ENCODE measurements at regions not wholly inside any gene's neighbourhood (a gene's known extent, or its start where the extent isn't known, plus 50 kb on each side); places are given as distances from the start of the nearest gene placed in this dataset.

DNA sequence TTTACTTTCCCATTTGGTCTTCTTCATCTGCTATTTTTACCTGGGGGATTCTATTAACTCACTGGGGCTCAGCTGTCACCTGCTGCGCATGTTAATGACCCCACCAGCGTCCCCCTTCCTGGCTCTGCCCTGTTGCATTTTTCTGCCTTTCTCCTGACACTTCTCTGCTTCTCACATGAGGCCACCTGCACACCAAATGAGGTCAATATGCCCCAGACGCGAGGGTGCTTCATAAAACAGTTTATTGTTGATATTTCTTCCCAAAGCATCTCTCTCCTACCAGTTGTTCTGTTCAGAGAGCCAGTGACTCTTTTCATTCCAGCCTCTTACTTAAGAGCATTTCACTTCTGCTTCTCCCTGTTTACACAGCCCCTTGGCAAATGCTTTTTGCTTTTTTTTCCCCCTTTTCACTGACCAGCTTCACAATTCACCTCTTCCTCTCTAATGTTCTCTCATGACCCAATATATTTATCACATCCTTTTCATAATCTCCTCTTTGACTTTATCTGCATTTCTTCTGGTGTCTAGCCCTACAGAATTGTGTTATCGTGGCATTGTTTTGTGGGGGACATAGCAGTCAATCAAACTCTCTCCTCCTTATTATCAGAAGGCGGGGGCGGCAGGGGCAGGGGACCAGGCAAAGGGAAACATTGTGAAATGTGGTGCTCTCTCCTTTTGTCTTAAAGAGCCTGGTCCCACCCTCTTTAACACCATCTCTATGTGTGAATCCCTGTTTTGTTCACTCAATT lies 545.8 kb upstream of the CITED2 start:
- DNase-seq = no peak

DNA sequence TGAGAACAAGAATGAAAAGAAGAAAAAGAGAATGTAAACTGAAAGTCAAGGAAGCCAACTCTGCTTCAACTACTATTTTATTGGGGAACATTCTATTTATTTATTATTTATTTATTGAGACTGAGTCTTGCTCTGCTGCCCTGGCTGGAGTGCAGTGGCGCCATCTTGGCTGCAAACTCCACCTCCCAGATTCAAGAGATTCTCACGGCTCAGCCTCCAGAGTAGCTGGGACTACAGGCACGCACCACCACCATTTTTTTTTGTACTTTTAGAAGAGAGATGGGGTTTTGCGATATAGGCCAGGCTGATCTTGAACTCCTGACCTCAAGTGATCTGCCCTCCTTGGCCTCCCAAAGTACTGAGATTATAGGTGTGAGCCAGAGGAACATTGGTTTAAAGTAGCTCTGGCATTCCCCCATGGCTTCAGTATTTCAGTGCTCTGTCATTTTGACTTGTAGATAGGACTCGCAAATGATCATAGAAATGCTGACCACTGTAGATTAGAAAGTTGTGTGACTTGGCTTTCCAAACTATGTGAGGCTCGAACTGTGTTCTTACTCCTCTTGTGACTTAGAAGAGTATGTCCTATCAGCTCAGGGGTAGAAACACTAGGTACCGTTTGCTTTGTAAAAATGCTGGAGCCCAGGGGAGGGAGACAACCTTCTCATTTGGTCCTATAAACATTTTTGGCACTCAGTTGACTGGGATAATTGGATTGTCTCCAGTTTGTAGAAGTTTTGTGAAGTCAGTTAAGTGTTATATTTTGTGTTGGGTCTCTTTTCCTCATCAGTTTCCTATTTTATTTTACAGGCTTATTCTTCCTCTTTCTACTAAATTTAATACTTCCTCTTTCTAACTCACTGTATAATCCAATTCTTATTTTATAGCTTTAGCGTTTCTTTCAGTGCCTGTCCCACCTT lies 544.9 kb upstream of the CITED2 start:
- DNase-seq = no peak

DNA sequence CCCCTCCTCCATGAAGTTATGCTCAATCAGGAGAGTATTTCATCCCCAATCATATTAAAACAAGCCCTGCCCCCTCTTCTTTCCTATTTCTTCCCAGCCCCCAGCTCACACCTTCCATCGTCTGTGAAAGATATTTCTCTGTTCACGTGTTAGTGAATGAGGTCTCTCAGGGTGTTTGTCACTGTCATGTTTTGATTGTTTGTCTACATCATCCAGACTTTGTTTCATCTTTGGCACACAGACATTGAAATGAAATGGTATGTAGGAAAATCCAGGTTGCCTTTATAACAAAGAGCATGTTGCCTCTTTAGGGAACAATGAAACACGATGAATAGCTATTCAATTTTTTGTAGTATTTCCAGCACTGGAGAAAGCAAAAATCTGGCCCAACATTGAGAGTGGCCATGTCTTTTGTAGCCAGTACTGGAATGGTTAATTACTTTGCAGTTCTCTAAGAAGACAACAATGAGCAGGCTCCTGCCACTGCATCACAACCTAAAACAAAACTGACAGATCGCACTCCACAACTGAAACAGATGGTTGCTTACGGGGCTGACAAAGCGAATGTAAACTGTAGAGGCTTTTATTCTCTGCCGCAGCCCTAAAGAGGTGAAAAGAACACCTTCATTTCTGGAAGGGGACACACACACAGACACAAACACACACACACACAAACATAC lies 543.6 kb upstream of the CITED2 start:
- DNase-seq = no peak

DNA sequence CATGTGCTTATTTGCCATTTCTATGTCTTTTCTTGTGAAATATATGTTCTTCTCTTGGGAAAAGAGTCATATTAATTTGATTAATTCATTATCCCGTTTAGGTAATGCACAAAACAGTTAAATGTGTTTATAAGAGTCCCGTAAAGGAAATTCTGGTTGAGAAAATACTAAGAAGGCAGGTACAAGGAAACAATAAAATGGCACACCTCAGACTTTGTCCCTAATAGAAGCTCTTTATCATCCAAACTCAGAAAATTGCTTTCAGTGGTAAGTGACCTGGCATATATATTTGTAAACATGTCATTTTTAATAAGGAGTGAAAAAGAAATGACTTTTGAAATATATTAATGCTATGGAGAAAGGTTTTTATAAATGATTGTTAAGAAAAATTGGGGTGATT lies 540.5 kb upstream of the CITED2 start:
- no peak for DNase-seq

DNA sequence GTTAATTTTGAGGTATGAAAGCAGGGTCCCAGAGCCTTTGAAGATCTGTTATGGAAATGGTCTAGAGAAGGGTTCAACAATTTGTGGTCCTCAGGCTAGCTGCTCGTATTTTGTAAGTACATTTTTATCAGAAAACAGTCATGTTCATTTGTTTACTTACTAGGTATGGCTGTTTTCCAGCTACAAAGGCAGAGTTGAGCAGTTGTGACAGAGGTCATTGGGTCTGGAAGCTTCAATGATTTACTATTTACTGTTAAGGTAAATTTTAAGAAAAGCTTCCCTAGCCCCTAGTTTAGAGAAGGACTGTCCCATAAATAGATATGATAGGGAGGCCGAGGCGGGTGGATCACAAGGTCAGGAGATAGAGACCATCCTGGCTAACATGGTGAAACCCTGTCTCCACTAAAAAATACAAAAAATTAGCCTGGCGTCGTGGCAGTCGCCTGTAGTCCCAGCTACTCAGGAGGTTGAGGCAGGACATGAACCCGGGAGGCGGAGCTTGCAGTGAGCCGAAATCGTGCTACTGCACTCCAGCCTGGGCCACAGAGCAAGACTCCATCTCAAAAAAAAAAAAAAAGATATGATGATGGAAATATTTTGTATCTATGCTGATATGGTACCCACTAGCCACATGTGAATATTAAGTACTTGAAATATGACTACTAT lies 538.4 kb upstream of the CITED2 start:
- no peak for DNase-seq

DNA sequence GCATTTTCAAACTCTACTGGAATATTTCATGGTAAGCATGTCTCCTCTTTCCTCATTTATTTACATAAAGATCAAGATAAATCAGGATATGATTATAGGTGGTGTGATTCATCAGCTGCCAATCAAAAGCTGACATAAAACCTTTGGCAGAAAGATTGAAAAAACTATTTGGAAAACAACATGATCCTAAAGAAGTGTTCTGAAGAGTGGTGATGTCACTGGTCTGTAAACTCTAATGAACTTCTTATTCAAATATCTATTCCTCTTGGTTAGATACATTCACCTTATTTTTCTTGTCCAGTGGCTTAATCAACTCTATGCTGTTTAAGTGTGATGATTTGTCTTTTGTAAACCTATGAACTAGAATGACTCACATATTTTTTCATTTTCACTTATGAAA lies 535.5 kb upstream of the CITED2 start:
- no peak for DNase-seq

DNA sequence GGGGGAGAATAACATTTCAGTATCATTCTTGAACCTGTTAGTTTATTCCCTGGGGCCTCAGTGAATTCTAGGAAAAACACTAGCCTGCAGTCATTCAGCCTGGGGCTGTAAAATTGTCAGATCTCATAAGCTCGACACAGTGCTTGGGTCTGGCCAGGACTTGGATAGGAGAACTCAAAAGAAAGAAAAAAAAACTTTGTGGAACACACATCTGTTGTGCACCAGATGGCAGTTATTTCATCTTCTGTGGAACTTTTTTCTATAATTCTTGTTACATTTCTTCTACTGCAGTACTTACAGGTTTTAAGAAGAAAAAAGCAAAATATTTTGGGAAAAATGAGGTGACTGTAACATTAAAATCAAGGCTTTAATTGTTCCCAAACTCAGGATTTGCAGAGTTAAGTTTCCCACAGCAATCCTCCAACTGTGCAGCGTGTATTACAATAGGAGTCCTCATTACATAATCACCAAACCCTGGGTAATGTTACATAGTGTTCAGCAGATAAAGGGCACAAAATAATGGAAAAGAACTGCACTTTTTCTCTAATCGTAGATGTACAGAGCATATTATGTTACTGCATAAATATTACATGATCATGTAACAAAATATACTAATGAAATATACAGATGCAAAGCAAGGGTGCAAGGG lies 531.1 kb upstream of the CITED2 start:
- no peak for DNase-seq

DNA sequence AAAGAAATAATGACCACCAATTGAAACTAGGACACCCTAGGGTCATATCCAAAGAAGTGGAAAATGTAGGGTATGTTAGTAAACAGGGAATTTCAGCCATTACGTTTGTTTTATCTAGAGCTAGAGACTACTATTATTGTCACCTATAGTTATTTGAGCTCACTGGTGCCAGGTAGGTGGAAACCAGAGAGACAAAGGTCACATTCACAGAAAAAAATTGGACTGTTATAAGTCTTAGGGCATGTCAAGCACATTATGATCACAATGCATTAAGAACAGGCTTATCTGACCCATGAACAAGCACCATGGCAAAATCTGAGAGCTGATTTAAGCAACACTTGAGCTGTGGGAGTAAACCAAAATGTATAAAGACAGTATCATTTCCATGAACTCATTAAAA lies 530.1 kb upstream of the CITED2 start:
- no peak for DNase-seq

DNA sequence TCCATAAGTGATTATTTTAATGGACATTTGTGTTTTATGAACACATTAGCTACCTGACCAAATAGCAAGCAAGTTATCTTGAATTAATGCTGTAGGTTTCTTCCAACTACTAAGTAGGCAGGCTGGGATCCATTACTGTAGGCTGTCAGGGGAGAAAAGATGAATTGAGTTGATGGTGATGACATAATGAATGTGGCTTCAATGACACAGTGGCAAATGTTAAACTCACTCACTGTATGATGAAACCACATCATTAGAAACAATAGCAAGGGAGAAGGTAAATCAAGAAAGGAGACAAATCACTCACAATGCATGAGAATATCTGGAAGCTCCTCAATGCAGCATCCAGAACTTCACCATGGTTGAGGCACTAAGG lies 529.7 kb upstream of the CITED2 start:
- DNase-seq = no peak

DNA sequence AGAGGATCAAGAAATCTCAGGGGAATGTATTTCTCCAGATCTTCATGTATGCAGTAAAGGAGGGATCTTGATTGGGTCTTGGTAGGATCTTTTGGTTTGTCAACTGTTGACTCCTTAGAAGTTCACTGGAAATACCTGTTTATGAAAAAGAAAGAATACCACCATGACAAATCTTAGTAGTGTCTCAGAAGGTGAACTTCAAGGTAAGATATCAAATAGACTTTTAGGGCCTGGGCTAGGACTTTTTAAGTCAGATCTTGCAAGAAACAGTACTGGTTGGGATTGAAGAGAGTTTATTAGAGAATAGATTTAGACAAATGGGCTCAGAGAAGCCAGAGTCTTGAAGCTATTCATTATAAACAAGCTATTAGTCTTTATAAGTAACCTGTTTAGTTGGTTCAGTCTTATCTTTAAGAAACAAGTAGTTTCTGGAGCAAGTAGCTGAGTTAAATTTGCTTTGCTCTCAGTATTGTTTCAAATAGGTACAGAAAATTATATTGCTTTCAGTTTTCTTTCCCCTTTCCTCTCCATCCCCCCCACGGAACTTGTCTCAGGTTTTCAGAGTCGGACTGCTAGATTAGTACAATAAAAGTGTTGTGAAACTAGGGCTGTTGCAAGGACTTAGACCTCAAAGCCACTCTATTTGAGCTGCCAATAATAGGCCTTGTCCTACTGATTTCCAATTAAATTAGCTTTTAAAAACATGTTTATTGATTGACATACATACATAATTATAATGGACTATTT lies 529.1 kb upstream of the CITED2 start:
- DNase-seq = no peak

DNA sequence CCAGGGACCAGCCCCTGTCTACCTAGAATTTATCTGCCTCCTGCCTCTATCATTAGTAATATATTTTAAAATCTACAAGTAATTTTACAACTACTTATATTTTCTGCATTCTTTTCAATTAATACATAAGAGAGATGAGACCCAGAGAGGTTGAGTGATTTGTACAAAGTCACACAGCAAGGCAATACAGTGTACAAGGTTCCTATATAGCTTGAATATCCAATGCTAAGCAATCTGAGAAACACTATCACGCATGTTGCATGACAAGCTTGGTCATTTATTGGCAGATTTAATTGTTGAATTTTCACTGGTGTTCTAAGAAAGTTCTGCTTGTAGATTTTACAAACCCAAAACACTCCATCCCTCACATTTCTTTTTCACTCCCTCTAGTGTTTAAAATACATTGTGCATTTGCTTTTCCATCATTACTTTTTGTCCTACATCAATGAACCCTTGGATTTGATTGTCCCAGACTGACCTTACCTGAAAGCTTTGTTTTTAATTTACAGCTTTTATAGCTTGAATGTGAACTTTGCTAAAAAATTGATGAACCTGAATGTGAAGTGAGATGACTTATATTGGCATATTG lies 520.9 kb upstream of the CITED2 start:
- no peak for DNase-seq

DNA sequence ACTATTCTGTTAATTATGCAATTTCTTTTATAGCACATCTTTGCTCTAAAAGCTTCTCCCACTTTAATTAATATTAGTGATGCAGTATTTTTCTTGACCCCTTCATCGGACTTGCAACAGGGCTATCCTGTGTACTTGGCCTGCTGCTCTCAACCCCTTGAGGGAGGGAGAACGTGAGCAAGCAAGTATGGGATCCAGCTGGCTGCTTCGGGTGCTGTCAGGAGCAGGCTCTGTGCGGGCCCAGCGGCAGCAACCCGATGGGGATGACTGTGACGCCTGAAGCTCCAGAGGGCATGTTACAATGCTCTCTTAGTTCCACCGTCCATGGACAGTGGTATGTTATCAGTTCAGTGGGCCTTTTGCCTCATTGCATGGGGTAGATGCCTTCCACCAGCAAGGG lies 519.8 kb upstream of the CITED2 start:
- no peak for DNase-seq

DNA sequence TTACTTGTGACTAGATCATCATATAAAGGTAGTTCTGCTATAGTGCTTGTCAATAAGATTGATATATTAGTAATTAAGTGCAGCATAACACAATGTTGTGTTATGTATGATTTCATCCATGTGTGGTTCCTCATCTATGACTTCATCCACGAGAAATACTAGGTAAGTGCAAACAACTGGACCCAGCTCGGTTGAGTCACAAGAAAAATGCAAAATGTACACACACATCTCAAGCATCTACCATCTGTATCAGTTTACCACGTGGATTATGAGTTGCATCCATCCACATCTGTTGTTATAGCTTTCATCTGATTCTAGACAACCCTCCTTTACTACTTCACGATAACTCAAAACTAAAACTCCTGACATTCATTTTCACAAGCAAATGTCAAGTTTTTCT lies 517.0 kb upstream of the CITED2 start:
- no peak for DNase-seq

DNA sequence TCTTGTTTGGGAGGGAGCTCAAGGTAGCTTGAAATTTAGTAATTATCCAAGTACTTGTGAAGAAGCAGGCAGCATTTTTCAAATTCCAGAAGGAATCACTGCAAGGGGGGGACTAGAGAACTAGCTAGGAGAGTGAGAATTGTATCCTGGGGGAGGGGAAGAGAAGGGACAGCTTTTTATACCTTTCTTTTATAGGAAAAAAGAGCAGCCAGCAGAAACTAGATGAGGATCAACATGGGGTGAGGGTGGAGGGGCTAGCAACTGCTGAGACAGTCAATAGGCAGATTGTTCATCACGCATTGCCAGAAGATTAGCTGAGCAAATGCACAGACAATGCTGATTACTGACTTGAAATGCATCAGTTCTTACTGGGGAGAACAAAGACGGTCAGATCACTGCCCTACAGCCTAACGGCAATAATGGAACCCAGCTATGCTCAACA lies 514.3 kb upstream of the CITED2 start:
- no peak for DNase-seq

DNA sequence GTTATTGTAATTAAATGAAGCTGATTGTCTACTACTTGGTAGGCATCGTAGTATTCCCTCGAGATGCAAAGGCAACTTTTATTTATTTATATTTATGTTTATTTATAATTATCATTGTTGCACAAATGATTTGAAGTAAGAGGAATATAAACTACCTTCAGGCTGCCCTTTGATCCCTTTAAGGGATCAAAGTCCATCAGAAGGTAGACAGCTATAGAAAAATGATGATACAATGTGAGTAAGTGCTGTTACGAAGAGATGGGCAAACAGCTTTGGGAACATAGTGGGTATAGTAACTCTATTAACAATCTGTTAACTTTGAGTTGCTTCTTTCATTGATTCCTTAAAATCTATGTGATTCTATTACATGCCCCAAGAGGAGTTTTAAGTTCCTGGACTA lies 512.8 kb upstream of the CITED2 start:
- no peak for DNase-seq

DNA sequence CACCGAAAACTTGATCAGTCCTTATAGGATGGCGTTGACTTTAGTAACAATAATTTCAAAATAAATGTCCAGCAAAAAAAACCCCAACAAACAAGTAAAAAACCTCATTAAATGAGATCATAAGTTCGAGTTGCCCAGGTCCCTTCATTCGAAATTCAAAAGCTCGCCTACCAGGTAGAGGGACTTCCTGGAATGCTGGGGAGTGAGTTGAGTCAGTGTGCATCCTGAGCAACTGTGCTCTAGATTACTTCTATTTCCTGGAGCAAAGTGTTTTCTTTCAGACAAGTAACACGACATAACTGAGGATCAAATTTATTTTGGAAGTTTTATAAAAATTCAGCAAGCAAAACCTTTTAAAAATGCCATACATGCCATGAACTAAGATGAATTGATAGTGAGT lies 511.9 kb upstream of the CITED2 start:
- DNase-seq = no peak

DNA sequence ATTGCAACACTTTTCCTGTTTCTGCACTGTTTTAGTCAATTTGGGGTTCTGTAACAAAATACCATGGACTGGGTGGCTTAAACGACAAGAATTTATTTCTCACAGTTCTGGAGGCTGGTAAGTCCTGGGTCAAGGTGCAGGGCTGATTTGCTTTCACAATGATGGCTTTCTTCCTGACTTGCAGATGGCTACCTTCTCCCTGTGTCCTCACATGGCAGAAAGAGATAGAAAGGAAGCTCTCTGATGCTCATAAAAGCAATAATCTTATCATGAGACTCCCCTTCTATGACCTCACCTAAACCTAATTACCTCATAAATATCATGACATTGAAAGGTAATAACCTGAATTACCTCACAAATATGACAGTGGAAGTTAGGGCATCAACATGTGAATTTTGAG lies 511.5 kb upstream of the CITED2 start:
- no peak for DNase-seq

DNA sequence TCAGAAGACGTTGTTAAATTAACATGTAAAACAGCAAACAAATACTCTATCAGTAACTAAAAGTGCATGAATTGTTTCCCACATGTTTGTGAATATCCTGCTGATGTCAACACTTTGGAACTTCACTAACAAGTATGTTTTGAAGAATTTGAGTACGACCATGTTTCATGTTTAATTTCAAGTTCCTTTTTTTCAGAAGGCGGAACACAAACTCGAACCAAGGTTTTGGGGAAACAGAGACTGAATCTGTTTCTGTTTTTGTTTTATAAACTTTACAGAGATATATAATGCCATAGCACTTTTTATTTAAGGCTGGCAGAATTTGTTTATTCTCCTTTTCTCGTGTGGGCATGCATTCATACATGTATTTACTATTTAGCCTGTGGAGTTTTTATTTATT lies 509.3 kb upstream of the CITED2 start:
- no peak for DNase-seq

DNA sequence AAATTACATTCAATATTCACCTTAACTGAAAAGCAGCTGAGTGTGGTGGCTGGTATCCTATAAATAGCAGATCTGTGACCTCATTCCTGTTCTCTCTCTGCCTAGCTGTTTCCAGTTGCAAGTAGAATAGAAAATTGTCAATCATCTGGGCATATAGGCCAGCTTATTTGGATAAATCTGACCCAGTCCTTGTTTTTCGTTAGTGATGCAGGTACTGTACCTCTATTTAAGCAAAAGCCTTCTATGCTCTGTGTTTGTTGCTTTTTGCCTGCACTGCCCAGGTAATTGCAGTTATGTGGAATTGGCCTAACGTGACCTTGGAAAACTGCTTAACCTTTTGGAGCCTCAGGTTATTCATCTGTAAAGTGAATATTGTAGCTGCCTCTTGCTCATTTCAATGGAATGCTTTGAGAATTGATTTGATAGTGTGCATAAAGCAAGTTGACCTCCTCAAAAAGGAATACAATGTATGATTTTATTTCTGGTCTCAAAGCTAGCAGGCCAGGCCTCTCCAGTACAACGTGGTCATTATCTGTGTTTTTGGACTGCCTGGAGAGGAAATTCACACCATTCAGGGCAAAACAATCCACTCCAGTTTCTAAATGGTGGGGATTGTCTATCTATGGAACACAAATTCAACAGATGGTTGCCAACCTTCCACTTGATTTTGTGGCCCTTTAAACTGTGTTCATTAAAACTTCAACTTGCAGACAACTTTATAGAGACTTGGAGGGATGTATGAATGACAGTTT lies 508.7 kb upstream of the CITED2 start:
- no peak for DNase-seq

DNA sequence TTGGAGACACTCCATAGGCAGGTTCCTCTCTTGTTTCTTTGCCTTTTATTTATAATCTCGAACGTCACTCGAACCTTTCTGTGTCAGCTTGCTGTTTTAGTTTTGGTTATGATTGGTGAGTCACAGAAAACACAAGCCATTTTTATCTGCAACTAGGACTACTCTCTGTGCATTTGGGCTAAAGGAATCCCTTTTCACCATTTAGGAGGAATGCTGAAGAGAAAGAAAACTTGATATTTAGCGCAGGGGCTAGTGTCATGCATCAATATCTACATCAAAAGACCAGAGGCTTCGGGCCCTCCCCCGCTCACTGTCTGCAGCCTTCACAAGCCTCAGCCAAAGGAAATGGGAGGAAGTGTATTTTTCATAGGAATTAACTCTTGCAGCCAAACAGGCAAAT lies 507.8 kb upstream of the CITED2 start:
- DNase-seq = no peak

DNA sequence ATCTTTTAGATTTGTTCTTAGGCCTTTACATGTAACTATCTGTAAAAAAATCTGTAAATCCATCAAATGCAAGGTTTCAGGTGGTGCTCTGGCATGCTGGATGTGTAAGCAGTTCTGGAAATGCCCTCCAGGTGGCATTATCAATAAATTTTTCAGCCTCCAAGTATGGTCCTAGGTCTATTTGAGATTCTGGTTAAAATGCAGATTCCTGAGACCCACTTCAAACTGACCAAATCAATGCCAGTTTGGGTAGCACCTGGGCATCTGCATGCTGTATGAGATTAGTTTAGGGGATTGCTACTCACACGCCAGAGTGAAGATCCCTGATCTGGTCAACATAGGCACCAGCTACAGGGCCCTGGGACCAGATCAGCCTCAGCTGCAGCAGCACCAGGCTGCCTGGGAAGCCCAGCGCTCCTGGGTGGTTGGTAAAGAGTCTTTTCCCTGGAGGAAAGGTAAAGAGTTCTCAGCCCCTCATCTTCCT lies 507.3 kb upstream of the CITED2 start:
- no peak for DNase-seq

Measured in NCI-H1436 treated with DMSO at 0.1 percent for 48 hours (cell line).